Osteoblast (primary cell): ENCODE measurements at regions not wholly inside any gene's neighbourhood (a gene's known extent, or its start where the extent isn't known, plus 50 kb on each side); places are given as distances from the start of the nearest gene placed in this dataset.

Experiments
- DNase-seq: peaks from one replicate; pipeline ENCODE4 v3.0.0; 2011; ENCODE audit warnings: low spot score, mixed read lengths; ENCODE audit not compliant: insufficient read length; ENCODE audit errors: missing footprints
- H2AFZ ChIP-seq: 2 replicates; pipeline ENCODE4 v1.6.0; 2011; ENCODE audit warnings: mild to moderate bottlenecking, low read length
- H3K27ac ChIP-seq: 2 replicates; pipeline ENCODE4 v1.5.1; 2011; ENCODE audit warnings: mild to moderate bottlenecking, low read depth, low read length, moderate library complexity
- H3K27me3 ChIP-seq: 2 replicates; pipeline ENCODE4 v1.6.0; 2012; ENCODE audit warnings: mild to moderate bottlenecking, control low read depth, inconsistent platforms, low read length, moderate library complexity; ENCODE audit not compliant: insufficient read depth
- H3K36me3 ChIP-seq: 2 replicates; pipeline ENCODE4 v1.5.1; 2011; ENCODE audit warnings: mild to moderate bottlenecking, low read length, control low read depth, moderate library complexity; ENCODE audit not compliant: insufficient read depth
- H3K4me1 ChIP-seq: 2 replicates; pipeline ENCODE4 v1.5.1; 2011; ENCODE audit warnings: mild to moderate bottlenecking, low read length, control low read depth, moderate library complexity; ENCODE audit not compliant: insufficient read depth
- H3K4me2 ChIP-seq: 2 replicates; pipeline ENCODE4 v1.6.0; 2011; ENCODE audit warnings: mild to moderate bottlenecking, low read length; ENCODE audit not compliant: insufficient read depth
- H3K4me3 ChIP-seq: fragments of 200-600 bp; sonication (generic); 3 replicates; pipeline ENCODE4 v1.5.1; 2012; ENCODE audit warnings: mild to moderate bottlenecking, low read length, inconsistent platforms; ENCODE audit not compliant: insufficient read depth
- H3K79me2 ChIP-seq: 2 replicates; pipeline ENCODE4 v1.6.0; 2012; ENCODE audit warnings: mild to moderate bottlenecking, low read length, control low read depth, inconsistent platforms; ENCODE audit not compliant: insufficient read depth
- H3K9me3 ChIP-seq: 2 replicates; pipeline ENCODE4 v1.5.1; 2011; ENCODE audit warnings: low read depth, low read length, control low read depth
- H4K20me1 ChIP-seq: 2 replicates; pipeline ENCODE4 v1.6.0; 2012; ENCODE audit warnings: mild to moderate bottlenecking, low read length, control low read depth; ENCODE audit not compliant: insufficient read depth
- TF ChIP-seq, protein P1 (sequence below): IDR thresholded peaks from 2 replicates; pipeline ENCODE4 v1.5.1; 2011; ENCODE audit warnings: mild to moderate bottlenecking, low read depth, low read length, moderate library complexity; ENCODE audit errors: extremely low read depth

DNA sequence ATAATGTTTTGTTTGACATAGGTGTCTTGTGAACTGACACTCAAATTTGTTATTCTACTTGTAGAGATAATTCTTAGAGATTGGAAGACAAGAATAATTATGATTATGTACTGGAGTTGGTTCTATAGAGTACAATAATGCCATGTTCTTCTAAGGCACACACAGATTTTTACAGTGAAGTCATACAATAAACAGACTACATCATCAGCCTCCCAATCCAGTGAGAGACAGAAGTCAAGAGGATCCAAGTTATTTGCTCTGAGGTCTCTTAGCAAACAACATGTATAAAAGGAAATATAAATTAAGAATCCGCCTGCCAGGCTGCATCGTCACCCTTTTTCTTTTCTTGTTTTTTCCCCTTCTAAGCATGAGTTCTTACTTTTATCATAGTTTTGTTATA, 613.5 kb upstream of the SETBP1 start:
- TF ChIP-seq, protein P1, sequence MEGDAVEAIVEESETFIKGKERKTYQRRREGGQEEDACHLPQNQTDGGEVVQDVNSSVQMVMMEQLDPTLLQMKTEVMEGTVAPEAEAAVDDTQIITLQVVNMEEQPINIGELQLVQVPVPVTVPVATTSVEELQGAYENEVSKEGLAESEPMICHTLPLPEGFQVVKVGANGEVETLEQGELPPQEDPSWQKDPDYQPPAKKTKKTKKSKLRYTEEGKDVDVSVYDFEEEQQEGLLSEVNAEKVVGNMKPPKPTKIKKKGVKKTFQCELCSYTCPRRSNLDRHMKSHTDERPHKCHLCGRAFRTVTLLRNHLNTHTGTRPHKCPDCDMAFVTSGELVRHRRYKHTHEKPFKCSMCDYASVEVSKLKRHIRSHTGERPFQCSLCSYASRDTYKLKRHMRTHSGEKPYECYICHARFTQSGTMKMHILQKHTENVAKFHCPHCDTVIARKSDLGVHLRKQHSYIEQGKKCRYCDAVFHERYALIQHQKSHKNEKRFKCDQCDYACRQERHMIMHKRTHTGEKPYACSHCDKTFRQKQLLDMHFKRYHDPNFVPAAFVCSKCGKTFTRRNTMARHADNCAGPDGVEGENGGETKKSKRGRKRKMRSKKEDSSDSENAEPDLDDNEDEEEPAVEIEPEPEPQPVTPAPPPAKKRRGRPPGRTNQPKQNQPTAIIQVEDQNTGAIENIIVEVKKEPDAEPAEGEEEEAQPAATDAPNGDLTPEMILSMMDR = no peak
- H3K79me2 ChIP-seq = no peaks in the 10 kb centered on the region
- no peaks in the 10 kb centered on the region for H3K27me3 ChIP-seq
- H3K4me2 ChIP-seq = no peak overlapping the region
- H3K4me3 ChIP-seq = no peak overlapping the region
- no peaks in the 10 kb centered on the region for H4K20me1 ChIP-seq
- H2AFZ ChIP-seq = no peak overlapping the region
- no peaks in the 10 kb centered on the region for H3K4me1 ChIP-seq
- H3K9me3 ChIP-seq = no peaks in the 10 kb centered on the region
- no peak for DNase-seq
- H3K27ac ChIP-seq = no peak overlapping the region
- no peaks in the 10 kb centered on the region for H3K36me3 ChIP-seq

DNA sequence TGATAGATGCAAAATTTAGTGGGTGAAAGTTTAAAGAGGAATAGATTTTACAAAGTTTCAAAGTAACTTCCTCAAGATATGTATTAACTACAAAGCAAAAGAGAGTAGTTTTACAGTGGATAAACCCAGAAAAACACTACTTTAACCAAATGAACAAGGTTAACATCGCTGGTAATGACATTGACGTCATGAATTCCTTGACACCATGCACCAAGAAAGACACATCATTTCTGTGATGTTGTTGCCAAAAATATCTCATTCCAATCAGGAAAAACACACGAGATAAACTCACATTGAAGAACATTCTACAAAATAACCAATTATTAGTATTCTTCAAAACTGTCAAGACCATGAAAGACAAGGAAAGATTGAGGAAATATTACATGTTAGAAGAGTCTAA, 605.6 kb upstream of the SETBP1 start:
- H3K27me3 ChIP-seq = no peaks in the 10 kb centered on the region
- no peaks in the 10 kb centered on the region for H4K20me1 ChIP-seq
- no peak overlapping the region for H3K27ac ChIP-seq
- no peaks in the 10 kb centered on the region for H3K79me2 ChIP-seq
- TF ChIP-seq, protein P1 = no peak
- H3K9me3 ChIP-seq = no peaks in the 10 kb centered on the region
- H3K36me3 ChIP-seq = no peaks in the 10 kb centered on the region
- no peak overlapping the region for H2AFZ ChIP-seq
- no peak overlapping the region for H3K4me3 ChIP-seq
- H3K4me2 ChIP-seq = no peak overlapping the region
- DNase-seq = no peak
- no peaks in the 10 kb centered on the region for H3K4me1 ChIP-seq

DNA sequence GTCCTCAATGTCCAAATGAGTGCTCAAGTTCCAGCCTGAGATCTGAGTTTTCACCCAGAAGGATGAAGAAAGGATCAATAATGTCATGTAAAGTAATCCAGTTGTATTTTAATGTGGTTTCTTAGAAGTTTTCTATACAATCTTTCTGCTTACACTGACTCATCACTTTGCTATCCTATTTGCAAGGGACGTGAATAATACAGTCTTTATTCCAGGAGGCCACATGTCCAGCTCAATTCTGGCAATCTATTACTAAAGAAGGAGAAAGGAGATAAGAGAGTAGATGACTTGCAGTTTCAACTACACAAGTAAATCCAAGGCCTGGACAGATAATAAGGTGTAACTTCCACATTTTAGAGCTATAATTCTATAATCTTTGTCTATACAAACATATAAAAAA, 601.1 kb upstream of the SETBP1 start:
- no peak for DNase-seq
- TF ChIP-seq, protein P1 = no peak
- H4K20me1 ChIP-seq = no peaks in the 10 kb centered on the region
- no peaks in the 10 kb centered on the region for H3K79me2 ChIP-seq
- H3K4me3 ChIP-seq = no peak overlapping the region
- no peaks in the 10 kb centered on the region for H3K4me1 ChIP-seq
- H3K4me2 ChIP-seq = no peak overlapping the region
- H2AFZ ChIP-seq = no peak overlapping the region
- no peaks in the 10 kb centered on the region for H3K9me3 ChIP-seq
- H3K27ac ChIP-seq = no peak overlapping the region
- H3K27me3 ChIP-seq = no peaks in the 10 kb centered on the region
- H3K36me3 ChIP-seq = no peaks in the 10 kb centered on the region

DNA sequence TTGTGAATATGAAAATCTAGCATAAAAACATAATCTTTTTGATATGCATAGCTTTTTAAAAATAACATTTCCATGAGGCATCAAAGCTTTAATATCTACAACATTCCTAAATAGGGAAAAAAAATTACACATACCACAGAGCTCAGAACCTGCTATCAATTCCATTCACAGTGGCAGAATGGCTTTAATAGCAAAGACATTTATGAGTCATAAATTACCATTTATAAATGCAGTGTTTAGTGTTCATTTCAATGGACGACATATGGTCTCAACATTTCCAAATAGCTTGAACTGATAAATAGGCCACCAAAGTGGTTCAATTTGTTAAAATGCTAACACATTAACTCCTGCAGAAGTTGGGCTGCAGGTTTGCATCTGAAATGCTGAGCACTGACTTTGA, 600.6 kb upstream of the SETBP1 start:
- Histone ChIP-seq H3K27me3 (no peaks in the 10 kb centered on the region), H3K4me2 (no peak overlapping the region), H3K9me3 (no peaks in the 10 kb centered on the region), H3K4me3 (no peak overlapping the region), H3K4me1 (no peaks in the 10 kb centered on the region), H2AFZ (no peak overlapping the region), H3K36me3 (no peaks in the 10 kb centered on the region), H4K20me1 (no peaks in the 10 kb centered on the region), H3K27ac (no peak overlapping the region), H3K79me2 (no peaks in the 10 kb centered on the region)
- TF ChIP-seq, protein P1 = no peak
- DNase-seq = no peak
